ENCODE measurements at regions not wholly inside any gene's neighbourhood (a gene's known extent, or its start where the extent isn't known, plus 50 kb on each side); places are given as distances from the start of the nearest gene placed in this dataset.

DNA sequence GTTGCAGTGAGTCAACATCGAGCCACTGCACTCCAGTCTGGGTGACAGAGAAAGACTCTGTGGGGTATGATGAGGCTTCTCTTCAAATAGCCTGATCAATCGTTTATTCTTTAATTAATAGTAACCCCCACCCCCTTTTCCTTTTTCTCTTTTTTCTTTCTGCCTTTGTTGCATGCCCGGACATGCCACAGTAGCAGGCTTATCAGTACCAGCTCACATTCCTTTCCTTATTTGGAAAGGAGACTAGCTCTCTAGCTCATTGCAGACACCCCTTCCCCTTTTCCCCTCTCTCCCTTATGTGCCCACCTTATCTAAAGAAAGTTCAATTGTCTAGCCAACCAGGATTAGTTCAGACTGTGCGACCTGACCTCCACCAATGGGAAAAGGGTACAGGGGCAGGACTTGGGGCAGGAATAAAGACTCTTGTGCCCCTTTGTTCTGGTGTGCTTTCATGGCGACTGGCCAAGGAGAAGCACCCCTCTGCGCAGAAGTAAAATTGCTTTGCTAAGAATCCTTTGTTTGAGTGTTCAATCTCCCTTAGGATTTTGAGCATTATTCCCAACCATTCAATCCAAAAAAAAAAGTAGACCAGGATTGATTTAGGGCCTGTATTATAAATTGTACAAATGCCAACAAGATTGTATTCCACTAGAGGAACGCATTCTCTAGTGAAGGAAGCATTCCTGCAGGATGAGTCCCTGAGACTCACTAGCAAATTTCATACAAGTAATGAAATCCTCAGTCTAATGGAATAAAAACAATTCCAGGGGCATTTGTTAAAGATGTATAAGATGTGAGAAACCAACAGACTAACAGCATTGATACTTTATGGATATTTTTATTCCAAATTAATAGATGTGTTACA lies 95.8 kb upstream of the SNRPN start:
- no peak for TF ChIP-seq EZH2 (IDR thresholded peaks at IDR 0.05; ENCODE audit: insufficient read depth, low read length)
- TF ChIP-seq, protein P1, sequence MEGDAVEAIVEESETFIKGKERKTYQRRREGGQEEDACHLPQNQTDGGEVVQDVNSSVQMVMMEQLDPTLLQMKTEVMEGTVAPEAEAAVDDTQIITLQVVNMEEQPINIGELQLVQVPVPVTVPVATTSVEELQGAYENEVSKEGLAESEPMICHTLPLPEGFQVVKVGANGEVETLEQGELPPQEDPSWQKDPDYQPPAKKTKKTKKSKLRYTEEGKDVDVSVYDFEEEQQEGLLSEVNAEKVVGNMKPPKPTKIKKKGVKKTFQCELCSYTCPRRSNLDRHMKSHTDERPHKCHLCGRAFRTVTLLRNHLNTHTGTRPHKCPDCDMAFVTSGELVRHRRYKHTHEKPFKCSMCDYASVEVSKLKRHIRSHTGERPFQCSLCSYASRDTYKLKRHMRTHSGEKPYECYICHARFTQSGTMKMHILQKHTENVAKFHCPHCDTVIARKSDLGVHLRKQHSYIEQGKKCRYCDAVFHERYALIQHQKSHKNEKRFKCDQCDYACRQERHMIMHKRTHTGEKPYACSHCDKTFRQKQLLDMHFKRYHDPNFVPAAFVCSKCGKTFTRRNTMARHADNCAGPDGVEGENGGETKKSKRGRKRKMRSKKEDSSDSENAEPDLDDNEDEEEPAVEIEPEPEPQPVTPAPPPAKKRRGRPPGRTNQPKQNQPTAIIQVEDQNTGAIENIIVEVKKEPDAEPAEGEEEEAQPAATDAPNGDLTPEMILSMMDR (IDR thresholded peaks at IDR 0.05; ENCODE audit: insufficient read depth, low read depth, low read length): no peak
